HG03103 (cell line): ENCODE measurements at regions not wholly inside any gene's neighbourhood (a gene's known extent, or its start where the extent isn't known, plus 50 kb on each side); places are given as distances from the start of the nearest gene placed in this dataset.
A peak's percentile ranks its signal among the peaks of the same experiment; 100 is the strongest.
"Not testable (repeated sequence)": the region's sequence is repeated elsewhere in the genome, so short reads cannot be mapped to it uniquely, and the experiment has no call there.

Experiments
- ATAC-seq: cut with Tn5 transposase; IDR thresholded peaks from one replicate; pipeline ENCODE4 v1.9.1; 2021; ENCODE audit warnings: low read depth; ENCODE audit not compliant: unreplicated experiment

DNA sequence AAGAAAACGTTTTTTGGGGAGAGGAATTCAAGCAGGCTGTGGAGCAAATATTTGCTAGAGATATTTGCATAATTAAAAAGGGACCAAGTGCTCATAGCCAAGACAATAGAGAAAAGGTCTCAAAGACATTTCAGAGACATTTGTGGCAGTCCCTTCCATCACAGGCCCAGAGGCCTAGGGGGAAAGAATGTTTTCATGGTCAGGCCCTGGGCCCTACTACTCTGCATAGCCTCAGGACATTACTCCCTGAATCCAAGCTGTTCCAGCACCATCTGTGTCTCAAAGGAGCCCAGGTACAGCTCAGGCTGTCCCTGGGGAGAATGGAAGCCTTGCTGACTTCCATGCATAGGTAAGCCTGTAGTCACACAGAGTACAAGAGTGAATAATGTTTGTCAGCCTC, 113.0 kb upstream of the KIF2A start:
- no peak for ATAC-seq

DNA sequence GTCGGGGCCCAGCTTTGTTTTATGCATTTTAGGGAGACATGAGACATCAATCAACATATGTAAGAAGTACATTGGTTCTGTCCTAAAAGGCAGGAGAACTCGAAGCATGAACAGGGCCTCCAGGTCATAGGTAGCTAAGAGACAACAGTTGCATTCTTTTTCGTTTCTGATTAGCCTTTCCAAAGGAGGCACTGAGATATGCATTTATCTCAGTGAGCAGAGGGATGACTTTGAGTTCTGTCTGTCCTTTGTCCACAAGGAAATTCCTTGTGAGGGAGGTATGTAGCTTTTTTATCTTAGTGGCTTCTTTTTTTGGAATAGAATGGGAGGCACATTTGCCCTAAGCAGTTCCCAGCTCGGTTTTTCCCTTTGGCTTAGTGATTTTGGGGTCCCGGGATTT, 109.5 kb upstream of the KIF2A start:
- not testable (repeated sequence) for ATAC-seq

DNA sequence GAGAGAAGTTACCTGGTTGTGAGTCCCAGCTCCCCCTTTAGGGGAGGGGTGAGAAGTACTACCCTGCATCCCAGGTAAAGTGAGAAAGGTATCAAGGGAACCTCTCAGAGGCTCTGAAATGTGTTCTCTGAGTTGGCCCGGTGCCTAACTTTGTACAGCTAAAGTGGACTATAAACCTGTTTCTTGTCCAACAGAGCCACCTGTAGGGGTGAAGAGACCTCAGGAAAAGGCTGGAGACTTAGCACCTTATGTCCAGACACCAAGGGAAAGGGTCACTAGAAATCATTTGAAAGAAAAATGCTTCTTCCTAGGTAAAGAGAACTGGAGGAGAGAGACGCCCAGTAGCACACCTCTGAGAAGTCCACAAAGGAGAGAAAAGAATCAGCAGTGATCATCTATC, 108.3 kb upstream of the KIF2A start:
- ATAC-seq: no peak

DNA sequence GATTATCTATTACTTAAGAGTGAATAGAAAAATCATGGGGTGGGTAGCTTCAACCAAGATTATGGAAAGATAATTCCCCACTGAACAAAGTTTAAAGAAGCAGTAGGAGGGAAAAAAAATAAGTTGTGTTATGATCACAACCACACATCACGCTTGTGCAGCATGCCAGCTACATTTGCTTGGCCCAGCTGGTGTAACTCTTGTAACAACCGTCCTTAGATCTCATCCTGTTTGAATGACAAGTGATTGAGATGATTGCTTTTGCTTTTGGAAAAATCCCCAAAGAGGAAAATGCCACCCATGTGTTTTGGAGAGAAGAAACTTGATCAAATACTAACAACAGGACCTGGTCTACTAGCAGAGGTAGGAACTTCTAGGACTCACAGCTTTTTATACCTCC, 107.6 kb upstream of the KIF2A start:
- no peak for ATAC-seq

DNA sequence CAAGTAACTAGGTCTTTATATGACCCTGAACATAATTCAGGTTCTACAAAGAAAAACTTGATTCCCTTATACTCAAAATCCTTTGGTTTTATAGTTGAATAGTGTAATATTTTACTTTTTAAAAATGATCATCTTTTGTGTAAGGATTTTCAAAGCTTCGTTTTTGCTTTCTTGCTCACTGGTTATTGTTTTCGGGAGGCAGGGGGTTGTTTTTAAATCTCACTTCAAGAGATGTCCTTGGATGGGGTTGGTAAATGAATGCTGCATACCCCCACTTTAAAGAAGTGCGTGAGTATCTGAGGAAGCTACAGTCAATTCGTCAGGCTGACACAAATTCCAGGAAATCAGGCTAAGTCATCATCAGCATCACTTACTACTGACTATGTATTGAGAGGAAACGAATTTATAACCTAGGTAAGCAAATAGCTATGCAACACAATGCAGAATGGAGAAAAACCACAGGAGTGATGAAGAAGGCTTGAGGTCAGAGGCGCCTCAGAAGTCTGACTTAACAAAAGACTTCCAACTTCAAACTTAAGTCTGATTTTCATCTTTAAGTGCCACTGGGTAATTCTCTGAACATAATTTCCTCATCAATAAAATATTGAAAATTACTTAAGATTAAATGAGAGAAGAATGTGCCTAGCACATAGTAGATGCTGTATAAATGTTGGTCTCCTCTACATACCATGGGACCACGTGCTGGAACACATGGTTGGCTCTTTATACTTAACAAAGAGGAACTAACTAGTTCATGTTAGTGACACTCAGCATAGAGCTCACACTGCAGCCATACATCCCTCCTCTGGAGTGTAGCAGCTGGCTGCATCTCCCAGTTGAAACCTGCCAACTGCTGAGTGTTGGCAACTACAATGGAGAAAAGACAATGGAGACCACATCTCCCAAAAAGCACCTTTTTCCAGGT, 106.0 kb upstream of the KIF2A start:
- no peak for ATAC-seq

DNA sequence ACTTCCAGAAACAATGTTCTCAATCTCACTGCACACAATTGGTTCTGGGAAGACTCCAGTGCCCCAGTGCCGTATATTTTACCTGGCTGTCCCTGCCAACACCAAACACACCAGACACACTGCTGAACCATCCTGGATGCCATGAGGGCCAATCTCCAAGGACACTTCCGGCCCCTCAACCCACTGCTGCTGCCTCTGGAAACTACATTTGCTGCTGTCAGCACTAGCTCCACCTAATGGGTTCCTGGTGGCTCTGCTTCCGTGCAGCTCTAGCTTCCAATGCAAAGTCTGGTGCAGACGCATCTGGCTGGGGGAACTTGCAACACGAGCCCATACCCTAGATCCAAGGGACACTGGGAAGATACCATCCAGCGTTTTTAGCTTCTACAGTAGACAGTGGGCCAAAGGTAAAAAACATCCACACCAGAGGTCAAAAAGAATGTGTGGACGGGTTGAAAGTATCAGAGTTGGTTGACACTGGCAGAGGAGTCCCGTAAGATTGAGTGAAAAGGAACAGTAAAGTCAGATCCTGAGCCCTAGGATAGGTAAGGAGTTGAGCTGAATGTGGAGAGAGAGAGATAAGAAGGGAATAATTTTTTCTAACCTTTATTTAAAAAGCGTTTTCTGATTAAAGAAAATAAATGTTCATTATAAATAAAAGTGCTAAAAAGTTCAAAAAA, 99.7 kb upstream of the KIF2A start:
- no peak for ATAC-seq

DNA sequence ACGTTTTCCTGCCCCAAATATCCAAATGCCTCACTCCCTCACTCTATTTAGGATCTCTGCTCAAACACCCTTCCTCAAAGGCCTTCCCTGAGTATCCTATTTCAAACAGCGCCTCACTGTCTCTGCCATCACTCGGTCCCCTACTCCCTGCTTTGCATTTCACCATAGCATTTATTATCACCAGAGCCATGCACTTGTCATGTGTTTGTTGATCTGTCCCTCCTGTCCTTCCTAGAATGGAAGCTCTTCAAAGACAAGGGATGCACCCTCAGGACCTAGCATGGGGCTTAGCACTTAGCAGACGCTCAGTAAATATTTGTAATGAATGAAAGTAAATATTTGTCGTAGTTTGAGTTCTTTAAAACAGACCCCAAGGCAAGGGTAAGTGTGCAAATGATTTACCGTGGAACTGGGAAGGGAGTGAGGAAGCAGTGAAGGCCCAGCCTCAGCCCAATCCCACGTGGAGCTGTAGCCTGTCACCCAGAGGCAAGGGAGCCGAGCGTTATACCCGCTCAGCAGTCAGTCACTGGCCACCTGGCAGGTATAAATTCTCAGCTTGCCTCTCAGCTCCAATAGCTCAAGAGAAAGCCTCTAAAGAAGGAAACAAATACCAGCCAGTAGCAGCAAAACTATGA, 97.7 kb upstream of the KIF2A start:
- ATAC-seq: no peak

DNA sequence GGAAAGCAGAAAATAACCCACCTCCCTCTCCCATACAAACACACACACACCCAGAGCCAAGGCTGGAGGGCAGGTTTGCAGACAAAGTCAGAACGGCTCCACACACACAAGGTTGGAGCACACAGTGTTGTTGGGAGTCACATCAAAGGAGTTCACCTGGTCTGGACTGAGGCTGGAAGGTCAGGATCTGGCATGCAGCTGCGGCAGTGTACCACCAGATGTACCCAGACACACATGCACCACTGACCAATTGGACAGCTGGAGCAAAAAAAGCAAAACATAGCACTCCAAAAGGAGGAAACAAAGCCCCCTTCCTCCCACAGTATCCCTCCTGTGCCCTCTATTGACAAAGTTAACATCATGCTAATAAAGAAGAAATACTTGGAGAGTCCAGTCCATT, 94.6 kb upstream of the KIF2A start:
- ATAC-seq: no peak

DNA sequence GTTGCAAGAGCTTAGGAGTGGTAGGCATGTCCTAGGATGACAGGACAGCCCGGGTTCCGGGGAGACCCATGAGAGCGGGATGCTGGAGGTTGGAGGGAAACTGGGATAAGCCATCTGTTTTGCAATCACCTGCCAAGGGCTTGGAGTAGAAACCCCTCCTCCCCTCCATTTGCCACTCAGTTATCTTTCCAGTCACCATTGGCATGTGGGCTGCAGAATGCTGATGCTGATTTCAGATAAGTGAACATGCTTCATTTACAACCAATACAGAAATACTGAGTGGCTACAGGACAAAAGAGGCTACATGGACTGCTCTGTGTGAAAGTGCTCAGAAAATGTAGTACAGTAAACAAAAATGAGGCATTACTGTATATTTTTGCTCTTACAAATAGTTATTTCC, 93.4 kb upstream of the KIF2A start:
- ATAC-seq: no peak

DNA sequence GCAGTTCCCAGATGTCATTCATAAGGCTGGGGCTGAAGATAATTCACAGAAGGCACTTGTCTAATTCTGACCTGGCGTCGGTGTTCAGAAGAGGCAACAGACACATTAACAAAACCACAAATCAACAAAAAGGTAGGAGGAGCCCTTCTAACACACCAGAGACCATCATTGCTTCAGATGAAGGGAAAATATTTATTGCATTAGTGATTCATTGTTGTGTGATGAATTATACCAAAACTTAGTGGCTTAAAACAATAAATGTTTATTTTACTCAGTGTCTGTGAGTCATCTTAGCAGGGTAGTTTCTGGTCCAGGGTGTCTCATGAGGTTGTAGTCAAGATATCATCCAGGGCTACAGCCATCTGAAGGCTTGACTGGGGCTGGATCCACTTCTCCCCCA, 91.3 kb upstream of the KIF2A start:
- ATAC-seq: no peak

DNA sequence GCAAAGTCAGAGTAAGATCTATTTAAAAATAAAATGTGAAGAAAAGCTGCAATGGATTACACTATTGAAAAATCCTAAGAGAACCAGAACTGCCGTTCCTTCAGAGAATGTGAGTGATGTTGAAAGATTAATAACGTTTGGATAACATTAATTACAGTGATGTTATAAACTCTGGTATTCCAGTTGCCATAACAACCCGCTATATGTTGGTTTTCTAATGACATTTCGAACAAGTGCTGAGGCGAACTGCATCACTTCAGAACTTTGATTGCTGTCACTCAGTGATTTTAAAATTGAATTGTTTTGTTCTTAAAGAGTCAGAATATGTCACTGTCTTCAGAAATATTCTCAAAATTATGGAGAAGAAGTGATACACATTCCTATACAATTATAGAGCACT, 89.4 kb upstream of the KIF2A start:
- not testable (repeated sequence) for ATAC-seq

DNA sequence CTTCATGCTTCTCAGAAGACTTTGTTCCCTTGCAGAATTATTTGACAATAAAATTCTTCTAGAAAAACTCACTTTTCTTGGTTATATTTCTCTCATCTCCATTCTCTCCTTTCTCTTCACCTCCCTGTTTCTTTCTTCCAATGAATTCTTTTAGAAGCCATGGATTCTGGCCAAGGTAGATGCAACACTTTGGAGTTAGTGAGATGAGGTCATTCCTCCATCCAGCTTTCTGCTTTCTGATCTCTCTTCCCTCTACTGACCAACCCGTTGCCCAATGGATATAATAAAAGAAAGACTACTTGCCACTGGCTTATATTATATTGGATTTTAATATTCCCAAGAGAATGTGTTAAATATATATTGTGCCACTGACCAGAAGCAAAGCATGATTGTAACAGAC, 88.9 kb upstream of the KIF2A start:
- ATAC-seq: not testable (repeated sequence)

DNA sequence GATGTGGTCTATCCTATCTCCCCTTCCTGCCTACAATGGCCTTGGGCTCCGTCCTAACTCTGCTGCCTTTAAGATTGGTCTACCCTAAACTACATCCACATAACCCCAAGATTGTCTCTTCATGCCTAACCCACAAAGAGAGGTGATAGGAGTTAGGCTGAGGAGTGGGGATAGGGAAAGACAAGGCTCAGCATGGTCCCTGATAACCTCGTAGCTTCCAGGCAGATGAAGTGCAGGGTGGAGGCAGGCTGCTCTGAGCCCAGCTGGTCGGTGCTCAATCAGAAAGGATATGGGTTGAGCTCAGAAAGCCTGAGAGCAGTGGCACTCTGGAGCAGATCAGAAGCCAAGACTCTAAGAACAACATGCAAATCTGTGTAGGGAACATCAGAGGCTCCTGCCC, 87.1 kb upstream of the KIF2A start:
- not testable (repeated sequence) for ATAC-seq

DNA sequence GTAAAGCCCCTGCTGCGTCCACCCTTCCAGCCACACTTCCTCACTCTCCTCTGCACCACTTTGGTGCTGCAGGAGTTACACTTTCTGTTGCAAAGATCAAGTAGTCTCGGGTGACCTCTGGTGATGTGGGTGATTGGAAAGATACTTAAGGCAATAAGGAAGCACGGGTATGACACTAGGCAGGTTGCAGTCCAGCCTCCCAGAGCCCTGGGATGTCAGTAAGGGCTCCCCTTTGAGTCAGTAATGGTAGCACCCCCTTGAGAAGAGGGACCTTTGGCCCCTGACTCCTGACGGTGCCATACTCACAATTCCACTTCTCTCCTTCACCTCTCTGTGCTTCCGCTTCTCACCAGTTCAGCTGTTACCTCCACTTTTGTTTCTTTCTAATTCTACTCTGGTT, 84.1 kb upstream of the KIF2A start:
- ATAC-seq: not testable (repeated sequence)

DNA sequence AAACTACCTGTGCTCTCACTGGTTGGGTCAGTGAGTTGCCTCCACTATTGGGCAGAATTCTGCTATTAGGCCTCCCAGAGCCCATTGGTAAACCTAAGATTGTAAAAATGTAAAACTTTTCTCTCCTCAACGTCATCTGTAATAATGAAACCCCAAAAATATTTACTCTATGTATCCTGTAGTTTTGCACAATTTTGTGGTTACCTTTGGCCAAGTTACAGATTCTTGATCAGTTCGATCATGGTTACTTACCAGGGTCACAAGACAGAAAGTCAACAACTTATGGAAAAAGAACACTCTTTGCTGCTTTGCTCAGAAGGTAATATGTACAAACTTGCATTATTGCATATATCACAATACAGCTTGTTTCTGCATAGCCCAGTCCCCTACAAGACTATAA, 83.7 kb upstream of the KIF2A start:
- ATAC-seq: not testable (repeated sequence)

DNA sequence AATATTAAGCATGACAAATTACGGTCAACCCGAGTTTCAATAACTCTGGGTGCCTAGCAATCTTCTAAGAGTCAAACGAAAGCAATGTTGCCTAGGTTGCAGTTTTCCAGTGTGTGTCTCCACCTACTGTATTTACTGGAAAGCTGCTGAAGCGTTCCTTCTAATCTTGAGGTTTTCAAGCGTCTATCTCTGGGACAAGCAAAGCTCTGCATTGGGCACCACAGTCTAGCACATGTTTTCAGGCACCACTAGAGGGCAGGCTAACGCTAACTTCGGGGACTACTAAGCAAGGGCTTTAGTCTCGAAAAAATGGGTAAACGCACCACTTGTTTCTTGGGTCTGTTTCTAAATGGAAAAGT, 82.7 kb upstream of the KIF2A start:
- ATAC-seq: peak; percentile 95

DNA sequence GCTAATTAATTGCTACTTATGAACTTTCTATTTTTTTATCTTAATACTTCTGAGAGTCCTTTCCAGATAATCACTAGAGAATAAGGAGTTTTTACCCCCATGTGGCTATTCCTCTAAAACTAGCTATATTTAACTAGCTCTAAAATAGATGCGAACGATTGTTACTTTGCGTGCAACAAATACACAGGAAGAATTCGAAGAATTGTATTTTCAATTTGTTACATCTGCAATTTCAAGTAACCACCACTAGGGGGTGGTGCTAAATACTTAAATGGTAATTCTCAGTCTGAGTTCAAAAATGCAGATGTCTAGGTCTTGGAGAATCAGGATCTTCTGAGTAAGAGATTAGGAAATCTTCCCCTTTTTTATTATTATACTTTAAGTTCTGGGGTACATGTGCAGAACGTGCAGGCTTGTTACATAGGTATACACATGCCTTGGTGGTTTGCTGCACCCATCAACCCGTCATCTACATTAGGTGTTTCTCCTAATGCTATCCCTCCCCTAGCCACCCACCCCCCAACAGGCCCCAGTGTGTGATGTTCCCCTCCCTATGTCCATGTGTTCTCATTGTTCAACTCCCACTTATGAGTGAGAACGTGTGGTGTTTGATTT, 80.9 kb upstream of the KIF2A start:
- not testable (repeated sequence) for ATAC-seq

DNA sequence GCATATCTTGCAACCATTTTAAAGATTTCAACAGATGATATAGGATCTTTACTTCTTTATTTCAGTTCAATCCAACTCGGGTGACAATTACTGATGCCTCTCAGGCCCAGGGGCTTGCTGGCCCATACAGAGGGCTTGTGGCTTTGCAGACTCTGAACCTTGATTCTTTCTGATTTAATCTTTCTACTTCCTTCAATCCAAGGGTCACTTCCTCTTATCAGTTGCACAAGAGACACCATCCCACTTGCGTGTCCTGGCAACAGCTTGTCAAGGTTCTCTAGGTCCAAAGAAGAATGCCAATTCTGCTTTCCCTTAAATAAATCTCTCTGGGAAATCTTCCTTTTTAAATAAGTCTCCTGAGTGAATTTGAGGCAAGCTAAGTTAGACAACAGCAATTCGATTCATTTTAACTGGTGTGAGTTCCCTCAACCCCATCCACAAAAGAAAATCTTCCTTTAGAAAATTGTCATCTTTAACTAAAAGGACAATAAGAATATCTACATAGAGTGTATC, 75.1 kb upstream of the KIF2A start:
- not testable (repeated sequence) for ATAC-seq

DNA sequence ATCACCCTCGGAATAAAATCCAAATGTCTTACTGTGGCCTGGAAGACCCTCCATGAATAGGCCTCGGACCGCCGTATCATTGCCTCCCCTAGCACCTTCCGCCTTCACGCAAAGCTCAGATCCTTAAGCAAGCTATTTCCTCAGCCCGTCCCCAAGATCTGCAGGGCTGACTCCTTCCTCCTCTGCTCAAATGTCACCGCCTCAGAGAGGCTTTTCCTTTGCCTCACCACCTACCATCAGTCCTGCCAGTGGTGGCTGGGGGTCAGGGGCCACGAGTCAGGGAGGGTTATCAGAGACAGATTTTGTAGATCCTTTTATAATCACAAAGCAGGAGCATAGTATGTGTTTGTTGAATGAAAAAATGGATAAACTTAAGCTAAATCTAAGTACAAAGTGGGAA, 74.4 kb upstream of the KIF2A start:
- ATAC-seq: no peak

DNA sequence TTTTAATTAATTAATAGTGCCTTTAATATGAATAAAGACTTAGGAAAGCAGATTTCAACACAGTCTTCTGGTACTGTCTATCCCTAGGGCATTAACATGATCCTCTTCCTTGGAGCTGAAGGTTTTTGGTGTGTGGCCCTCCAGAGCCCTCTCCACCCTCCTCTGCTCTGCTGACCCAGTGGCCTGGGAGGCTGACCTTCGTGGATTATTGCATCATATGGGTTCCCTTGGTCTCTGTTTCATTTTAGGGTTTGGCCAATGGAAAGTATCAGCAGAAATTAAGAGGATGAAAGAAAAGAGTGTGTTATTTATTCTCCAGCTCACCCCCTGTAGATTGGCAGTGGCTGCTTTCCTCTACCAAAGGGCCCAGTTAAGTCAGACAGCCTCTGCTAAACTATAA, 73.8 kb upstream of the KIF2A start:
- ATAC-seq: not testable (repeated sequence)
